ENCODE measurements at regions not wholly inside any gene's neighbourhood (a gene's known extent, or its start where the extent isn't known, plus 50 kb on each side); places are given as distances from the start of the nearest gene placed in this dataset.

DNA sequence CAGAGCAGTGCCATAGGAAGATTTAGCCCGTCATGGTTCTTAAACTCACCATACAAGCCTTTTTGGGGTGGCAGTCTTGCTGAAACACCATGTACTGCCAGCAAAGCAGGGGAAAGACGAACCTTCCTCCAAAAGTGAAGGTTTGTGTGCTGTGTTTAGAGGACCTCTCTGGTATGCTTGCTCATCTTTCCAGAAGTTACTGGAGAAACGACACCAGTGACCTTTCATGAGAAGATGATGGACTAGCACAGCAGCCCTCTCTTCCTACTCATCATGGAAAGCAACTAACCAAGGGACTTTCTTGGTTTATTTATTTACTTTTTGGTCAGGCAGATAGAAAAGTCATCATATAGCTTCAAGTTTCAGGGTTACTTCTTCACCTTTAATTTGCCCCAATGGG is 247.4 kb downstream of the PTEN start:
- no peak for DNase-seq

DNA sequence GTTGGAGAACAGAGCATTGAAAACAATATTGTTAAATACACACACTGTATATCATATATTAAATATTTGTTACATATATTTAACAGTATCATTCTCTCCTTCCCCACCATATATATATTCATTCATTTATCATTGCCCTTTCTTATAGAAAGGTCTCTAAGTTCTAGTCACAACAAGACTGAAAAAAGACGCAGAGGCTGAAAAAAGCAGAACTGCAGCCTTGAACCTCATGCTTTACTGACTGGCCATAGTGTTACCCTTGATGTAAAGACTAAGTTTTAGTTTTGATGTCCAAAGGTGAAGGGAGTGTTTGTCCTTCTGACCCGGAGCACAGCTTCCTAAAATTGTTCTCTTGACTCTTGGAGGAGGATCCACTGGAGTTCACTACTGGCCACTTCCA is 247.9 kb downstream of the PTEN start:
- DNase-seq: no peak

DNA sequence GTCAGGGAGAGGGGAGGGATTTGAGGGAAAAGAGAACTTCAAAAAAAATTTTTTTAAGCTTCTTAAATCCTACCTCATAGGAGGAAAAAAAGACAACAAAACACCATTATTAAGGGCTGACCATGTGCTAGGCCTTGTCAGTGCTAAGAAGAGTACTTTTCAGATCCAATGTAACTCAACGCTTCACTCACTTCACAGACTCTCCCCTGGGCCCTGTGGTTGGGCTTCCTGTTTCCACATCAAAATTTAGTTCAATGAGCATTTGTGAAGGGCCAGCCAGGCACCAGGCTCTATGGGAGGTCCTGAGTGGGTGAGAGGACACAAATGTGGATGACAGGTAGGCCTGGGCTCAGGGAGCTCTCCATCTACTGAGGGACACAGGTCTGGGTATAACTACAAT is 249.8 kb downstream of the PTEN start:
- no peak for DNase-seq

DNA sequence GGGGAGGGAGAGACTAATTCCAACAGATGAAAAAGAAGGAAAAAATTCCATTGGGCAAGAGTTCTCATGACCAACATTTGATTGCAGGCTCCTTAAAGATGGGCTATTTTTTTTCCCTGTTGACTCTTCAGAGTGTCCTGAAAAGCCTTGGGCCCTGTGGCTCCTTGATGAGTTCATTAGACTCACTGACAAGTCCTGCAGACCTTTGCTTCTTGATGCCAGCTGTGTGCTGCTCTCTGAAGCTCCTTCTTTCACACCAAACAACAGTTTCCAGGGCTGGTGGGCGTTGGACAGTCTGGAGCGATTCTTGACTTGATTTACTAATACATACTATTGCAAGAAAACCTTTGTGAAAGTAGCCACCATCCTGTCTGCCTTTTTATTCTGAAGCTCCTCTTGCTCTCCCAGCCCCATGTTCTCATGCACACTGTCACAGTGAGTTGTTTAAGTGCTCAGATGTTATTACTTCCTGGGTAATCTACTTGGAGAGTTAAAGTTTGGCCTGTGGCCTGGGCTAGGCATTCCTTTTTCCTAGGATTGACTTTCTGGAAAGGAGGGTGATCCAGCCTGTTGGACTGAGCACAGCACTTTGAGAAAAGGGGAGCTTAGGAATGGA is 250.3 kb downstream of the PTEN start:
- DNase-seq: no peak

DNA sequence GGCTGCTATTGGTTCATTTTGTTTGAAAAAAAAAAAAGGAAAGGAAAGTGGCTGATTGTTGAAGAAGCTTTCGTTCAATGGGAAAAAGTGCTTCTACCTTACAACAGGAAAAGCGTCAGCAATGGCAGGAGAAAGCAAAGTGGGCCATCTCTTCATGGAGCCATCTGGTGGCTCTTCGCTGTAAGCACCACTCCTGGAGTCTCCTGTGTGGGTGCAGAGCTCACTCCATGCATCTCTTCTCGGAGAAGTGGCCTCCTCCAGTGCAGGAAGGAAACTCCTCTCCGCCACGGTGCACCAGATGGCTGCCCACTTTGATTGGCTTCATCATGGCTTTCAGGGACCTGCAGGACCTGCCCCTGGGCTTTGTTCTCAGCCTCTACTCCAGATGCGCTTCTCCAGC is 250.9 kb downstream of the PTEN start:
- DNase-seq: peak; percentile 39

DNA sequence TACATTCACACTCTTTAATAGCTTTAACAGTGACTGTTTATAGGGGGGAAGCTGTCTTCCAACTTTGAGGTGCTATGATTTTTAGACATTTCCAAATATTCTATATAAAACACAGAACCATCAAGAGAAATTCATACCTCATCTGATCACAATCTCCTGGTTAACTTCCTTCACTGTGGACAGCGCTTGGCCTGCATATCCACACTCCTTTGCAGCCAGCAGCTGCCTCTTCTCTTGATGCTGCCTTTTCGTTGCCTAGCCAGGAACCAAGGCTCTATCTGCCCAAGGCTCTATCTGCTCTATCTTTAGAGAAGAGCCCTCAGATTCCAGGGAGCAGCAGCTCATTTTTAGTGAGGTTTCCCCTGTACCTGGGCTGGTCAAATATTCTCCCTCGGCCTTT is 252.0 kb downstream of the PTEN start:
- no peak for DNase-seq

DNA sequence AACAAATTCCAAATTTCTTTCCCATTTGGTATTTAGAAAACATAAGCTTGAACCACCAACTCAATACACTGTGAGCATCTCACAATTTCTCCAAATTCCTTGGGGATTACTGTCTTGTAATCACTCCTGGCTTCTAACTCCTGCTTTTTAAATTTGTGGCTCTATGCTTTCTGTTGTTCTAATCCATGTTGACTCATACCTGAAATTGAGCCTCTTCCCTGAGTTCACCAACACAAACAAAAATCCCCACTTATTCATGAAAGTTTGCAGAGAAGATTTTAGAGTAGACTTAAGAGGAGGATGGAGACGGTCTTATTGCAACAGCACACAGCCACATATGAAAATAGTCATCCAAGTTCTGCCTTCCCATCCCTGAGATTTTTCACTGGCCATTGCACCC is 252.5 kb downstream of the PTEN start:
- no peak for DNase-seq

DNA sequence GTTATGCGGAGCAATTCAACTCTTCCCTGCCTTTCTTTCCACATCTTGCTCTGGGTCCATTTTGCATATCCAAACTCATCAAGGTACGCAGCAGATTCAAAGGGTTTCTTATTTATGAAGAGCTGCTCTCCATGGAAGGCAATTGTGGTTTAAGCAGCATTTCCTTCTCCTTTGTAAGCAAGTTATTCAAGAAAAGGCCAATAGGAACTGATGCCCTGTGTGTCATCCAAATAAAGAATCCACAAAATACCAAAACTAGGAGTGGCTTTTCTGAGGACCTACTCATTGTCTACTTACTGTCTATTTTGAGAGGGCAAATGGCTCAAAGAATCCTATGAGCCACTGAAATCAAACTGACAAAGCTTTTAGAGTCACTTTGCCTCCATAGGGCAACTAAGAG is 253.1 kb downstream of the PTEN start:
- no peak for DNase-seq

DNA sequence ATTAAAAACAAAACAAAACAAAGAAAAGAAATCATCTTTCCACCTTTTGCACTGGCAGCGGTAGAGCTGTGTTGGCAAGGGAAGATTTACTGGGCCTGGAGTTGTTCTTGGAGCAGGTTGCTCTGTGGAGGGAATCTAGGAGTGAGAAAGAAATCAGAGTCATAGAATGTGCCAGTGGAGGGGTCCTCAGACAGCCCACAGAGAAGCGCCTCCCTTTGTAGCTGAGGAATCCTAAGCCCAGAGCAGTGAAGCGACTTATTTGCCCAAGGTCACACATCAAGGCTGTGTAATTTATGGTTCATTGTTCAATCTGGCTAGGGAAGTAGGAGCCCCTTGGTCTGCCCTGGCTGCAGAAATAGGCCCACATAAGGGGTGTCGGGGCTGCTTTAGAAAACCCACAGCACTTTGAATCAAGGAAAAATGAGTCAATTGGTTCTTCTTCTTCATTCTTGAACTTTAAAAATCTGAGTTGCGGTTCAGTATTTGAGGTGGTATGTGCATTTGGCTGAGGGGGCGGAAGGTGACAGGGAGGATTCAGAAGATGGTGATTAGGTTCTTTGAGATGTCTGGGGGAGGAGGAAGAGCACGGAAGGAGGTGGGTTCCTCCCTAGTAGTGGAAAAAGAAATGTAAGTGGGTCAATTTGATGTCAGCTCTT is 253.7 kb downstream of the PTEN start:
- DNase-seq: no peak

DNA sequence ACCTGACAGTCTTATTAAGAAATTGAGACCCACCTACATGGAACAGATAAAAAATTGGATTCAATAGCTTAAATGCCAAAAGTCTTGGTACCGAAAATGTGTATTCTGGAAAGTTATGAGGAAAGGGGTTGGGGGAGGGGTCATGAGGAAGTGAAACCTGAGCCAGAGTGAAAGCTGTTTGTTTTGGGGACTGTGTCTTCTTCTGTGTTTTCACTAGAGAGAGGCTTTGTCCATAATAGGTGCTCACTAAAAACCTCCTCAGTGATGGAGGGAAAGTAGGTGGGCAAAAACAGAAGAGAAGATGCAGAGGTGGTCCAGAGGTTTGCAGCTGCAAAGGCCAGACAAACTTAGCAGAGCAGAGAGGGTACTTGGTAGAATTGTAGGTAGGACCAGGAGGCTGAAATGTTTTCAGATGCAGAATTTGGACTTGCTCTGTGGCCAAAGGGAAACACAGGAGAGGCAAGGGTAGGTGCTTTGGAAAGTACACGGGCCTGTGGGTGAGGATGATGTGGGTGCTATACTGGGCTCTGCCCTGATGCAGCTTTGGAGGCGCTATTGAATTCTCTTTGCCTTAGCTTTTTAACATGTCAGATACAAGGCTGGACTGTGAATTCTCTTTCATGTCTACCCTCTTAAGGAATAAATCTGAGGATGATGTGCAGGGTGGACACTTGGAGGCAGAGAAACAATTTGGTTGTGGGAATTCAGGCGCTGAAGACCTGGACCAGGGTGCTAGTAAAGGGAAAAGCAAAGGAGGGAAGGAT is 254.6 kb downstream of the PTEN start:
- DNase-seq: no peak

DNA sequence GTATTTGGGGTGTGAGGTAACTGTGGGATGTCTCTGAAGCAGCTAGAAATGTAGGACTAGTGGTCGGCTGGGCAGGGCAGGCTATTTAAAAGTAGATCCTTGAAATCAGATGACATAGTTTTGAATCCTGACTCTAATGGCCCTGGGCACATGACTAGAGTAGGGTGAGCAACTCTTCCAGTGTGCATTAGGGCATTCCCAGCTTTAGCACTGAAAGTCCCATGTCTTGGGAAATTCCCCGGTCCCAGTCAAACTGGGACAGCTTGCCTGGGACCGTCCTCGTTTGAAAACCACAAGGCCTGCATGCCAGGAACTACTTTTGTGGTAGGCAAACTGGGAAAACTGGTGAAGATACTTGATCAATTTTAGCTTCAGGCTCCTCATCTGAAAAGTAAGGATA is 255.3 kb downstream of the PTEN start:
- DNase-seq: no peak

DNA sequence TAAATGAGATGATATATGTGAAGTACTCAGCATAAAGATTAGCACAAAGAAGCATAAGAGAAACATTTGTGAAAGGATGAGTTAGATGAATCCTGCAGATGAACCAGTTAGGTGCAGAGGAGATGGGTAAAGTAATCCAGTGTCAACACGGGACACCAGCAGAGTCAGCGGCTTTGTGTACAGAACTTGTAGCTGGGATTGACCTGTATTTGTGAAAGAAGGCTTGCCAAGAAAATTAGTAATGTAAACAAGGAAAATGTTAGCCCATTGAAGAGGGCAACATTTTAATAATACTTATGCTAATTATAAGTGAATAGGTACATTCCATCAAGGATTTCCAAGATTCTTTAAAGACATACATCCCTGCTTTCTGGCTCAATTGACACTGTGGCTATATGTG is 255.7 kb downstream of the PTEN start:
- DNase-seq: no peak

DNA sequence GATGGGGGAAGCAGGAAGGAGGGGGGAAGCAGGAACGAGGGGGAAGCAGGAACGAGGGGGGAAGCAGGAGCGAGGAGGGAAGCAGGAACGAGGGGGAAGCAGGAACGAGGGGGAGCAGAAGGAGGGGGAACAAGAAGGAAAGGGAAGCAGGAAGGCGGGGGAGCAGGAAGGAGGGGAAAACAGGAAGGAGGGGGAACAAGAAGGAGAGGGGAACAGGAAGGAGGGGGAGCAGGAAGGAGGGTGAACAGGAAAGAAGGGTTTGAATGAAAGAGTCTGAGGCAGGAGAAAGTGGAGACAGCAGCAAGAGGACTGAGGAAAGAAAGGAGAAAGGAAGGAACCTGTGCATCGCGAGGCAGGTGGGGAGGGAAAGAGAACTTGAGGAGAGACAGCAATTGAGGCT is 256.6 kb downstream of the PTEN start:
- DNase-seq: no peak

DNA sequence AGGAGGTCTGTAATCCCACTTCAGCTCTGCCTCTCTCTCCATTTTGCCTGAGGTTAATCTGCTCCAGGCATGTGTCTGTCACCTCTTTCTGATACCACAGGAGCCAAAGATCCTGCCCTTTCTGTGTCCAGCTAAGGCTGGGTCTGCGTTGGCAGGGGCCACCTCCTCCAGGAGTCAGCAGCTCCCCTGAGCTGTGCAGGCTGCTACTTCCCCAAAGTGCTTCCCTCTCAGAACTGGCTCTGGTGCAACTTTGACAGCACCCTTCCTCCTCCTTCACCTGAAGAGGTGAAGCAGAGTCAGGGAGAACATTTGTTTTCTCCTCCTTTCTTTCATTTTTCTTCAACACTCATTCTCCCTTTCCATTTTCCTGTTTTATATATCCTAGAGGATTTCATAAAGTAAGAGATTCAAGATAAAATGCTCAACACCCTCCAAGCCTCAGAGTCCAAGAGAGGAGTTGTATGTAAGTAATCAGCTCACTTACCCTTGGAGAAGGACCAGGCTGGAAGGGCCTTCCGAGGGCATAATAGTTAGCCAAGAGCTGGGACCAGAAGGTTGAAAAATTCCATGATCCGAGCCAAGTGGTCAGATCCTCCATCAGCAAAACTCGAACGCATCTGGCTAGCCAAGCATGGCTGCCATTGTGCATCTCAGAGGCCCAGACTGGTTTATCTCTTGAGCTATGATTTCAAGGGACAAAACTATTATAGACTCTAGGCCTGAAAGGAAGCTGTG is 257.3 kb downstream of the PTEN start:
- no peak for DNase-seq

DNA sequence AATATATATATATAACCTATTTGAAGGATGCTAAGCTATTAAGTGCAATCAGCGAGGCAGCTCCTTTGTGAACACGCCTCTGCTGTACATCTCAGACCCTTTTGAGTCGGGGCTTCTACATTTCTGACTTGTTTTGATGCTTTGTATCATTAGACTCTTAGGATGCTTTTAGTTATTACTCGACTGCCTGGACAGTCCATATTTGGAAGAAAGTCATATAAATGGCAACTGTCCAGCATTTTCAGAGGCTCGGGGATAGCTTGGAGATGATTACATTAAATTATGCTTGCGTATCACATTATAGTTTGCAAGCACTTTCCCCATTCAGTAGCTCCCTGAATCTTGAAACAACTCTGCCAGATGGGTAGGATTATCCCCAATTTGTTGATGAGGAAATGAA is 257.9 kb downstream of the PTEN start:
- no peak for DNase-seq

DNA sequence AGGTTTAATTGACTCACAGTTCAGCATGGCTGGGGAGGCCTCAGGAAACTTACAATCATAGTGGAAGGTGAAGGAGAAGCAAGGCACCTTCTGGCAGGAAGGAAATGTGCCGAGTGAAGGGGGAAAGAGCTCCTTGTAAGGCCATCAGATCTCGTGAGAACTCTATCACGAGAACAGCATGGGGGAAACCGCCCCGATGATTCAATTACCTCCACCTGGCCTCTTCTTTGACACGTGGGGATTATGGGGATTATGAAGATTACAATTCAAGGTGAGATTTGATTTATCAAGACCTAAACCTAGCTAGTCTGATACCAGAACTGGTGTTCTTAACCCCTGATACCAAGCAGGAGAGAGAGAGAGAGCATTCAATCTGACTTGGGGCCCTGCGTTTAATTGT is 258.7 kb downstream of the PTEN start:
- DNase-seq: no peak

DNA sequence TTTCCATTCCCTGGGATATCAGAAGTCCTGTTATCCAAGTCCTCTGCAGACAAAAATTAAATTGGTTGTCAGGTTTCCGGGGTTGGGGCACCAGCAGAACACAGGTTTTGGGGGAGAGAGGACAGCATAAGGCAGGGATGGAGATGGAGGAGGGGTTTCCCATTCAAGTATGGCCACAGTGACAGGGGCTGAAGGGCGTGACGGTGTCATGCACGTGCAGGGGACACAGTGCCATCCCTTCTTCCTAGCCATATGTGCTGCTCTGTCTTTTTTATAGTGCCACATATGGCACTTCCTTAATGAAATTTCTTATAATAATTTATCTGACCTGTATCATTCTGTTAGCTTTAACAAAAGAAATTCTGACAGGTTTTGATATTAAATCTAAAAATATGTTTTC is 259.2 kb downstream of the PTEN start:
- no peak for DNase-seq

DNA sequence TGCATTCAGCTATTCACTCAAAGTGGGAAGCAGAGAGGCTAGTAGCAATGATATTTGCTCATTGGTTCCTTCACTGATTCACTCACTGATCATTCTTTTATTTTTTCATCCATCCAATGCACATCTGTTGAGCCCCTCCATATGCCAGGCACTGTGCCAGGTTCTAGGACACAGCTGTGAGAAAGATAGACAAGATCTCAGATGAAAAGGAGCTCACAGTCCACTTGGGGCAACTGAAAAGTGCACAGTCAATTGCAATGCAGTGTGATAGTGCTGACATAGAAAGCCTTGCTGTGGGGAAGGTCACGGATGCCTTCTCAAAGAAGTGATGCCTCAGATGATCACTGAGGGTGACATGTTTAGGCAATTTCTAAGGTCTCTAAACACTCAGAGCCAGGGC is 262.3 kb downstream of the PTEN start:
- DNase-seq: no peak

DNA sequence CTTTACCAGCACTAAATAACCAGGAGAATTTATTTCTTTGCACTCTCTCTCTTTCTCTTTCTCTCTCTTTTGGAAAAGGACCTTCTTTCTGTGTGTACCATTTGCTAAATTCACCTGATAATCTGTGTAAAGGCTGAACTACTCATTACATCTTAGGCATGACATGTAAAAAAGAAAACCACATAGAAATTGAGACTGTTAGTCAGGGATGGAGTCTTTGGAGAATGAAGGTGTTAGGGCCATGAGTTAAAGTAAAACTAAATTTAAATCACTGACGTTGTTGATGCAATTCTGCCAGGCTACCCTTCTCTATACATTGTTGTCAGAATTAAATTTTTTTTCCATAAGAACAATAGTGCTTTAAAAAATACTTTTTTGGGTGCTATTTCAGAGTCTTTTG is 263.3 kb downstream of the PTEN start:
- DNase-seq: no peak

DNA sequence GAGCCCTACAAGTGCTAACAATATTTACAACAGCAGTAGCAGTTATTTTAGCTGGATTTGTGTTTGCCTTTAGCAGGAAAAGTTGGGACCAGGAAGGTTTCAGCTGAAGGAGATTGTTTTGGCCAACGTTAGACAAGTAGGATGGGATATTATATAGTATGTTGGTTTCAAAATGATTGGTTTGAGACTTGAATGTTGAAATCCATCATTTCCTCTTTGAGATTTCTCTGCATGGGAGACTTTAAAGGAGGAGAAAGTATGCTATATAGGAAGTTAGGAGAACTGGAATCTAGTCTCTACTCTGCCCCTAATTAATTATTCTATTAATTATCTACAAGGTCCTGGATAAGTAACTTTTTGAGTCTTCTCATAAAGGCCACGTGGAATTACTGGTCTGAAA is 263.8 kb downstream of the PTEN start:
- no peak for DNase-seq

DNA sequence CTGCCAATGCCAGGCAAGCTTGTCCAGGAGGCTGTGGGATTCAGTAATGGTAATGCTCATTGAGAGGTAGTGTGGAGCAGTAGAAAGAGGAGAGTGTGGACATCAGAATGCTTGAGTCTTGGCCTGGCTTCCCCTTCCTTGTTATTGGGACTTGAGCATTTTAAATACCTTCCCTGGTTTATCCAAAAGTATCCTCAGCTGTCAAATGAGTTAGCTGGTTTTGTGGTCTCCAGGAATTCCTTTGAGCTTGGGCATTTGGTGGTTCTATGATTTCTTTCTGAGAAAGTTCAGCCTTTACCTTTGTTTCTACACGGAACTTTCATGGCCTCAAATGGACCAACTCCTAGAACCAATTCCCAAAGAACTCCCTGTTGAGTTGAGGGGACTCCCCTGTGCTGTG is 264.3 kb downstream of the PTEN start:
- DNase-seq: no peak

DNA sequence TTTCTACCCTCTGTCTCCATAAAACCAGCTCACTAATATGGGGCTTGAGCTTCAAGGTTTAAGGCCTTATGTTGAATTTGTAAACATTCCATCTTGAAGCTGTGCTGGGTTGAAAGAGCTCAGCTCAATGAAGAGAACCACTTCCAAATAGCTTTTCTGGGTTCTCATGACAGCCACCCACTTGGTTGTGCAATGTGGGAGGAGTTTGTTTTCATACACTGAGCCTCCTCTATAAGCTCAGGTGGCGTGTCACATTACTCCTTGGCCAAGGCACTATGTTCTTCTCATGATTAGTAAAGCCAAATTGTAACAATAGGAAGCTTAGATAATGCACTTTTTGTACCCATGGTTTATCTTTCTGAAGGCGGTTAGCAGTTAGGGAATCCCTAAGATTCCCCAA is 265.6 kb downstream of the PTEN start:
- DNase-seq: no peak

DNA sequence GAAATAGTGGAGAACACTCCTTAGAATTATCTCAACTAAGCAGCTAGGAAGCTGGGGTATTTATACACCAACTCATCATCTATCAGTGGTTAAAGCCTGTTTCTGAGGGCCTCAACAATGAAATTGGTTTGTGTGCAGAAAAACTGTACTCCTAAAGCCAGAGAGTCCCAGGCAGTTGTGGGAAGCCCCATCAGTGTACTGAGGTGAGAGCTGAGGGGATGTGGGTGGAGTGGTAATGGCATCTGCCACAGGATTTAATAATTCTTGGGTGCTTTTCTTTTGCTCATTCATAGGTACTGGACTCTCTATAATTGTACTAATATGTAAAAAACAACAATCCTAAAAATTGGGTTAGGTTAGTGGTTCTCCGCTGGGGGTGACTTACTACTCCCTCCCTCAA is 267.5 kb downstream of the PTEN start:
- no peak for DNase-seq
